HG02642 (cell line): ENCODE measurements at regions not wholly inside any gene's neighbourhood (a gene's known extent, or its start where the extent isn't known, plus 50 kb on each side); places are given as distances from the start of the nearest gene placed in this dataset.
"Not testable (repeated sequence)": the region's sequence is repeated elsewhere in the genome, so short reads cannot be mapped to it uniquely, and the experiment has no call there.

Experiments
- ATAC-seq: cut with Tn5 transposase; IDR thresholded peaks from one replicate; pipeline ENCODE4 v1.9.1; 2021; ENCODE audit warnings: mild to moderate bottlenecking; ENCODE audit not compliant: unreplicated experiment, poor library complexity

GRCh38 chr13:94914895-94915294, 202.6 kb upstream of the SOX21 start:
- ATAC-seq: no peak

- no peak for ATAC-seq
Measured at GRCh38 chr13:94906605-94907004, 194.3 kb upstream of the SOX21 start.

DNA sequence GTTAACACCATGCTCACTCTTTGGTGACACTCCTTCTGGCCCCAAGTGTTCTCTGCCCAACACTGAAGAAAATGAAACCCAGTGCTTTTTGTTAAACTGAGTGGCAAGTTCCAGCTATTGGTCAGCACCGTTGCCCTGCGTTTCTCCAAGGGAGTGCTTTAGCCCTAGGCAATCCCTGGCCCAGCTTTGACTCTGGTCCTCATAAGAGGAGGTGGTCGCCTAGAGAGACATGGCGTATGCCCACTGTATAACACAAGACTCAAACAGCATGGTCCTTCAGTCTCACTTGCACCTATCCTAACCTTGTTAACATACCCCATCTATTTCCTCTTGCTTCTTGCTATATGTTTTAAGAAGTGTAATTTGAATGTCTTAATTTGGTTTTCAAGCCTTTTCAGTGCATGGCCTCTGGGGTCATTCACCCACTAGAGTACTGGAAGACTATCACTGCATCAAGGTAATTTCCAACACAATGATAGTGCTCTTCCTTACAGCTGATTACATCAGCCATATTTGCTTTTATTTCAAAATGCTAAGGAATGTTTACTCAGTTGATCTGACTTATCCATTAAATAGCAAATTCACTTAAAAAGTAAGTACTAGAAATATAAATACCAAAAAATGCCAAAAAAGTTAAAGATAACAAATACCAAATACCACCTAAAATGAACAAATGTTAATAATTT, 190.5 kb upstream of the SOX21 start:
- ATAC-seq: no peak

- ATAC-seq: no peak
Measured at GRCh38 chr13:94901070-94901469, 188.7 kb upstream of the SOX21 start.

GRCh38 chr13:94896719-94897317, 184.5 kb upstream of the SOX21 start:
- ATAC-seq: no peak

DNA sequence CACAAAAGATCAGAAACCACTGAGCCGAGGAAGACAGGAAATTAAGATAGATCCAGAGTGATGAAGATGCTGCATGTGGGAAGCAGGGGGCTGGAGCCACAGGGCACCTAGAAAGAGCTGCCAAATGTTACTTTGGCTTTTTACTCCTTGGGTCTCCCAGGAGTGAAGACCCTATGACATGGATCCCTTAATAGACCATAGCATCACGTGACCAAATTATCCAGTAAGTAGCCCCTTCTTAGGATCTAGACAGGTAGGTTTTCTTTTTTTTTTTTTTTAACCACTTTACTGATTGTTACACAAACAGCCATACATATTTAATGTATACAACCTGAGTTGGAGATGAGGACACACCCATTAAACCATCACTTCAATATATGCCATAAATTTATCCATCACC, 183.9 kb upstream of the SOX21 start:
- no peak for ATAC-seq

- ATAC-seq: no peak
Measured at GRCh38 chr13:94886191-94886590, 173.8 kb upstream of the SOX21 start.

GRCh38 chr13:94880463-94880862, 168.1 kb upstream of the SOX21 start:
- no peak for ATAC-seq

DNA sequence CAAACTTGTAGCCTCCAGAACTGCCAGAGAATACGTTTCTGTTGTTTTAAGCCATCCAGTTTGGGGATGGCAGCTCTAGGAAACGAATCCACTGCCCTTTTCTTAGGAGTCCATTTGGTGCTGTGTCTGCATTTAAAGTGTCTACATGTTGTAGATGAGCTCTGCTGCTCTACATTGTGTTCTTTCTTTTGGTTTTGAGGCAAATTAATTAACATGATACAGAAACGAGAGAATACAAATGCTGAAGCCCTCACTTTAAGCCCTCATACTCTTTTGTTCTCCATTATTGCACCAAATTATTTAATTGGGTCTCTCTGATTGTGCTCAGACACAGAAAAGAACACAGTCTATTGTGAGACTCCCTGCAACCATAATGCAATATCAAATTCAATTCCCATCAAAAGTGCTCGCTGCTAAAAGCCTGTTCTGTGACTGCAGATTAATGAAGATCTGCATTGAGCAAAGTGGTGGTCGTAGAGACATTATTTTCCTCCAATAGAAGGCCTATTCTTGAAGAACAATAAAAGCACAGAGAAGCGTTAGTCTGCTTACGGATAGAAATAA, 166.3 kb upstream of the SOX21 start:
- ATAC-seq: no peak

DNA sequence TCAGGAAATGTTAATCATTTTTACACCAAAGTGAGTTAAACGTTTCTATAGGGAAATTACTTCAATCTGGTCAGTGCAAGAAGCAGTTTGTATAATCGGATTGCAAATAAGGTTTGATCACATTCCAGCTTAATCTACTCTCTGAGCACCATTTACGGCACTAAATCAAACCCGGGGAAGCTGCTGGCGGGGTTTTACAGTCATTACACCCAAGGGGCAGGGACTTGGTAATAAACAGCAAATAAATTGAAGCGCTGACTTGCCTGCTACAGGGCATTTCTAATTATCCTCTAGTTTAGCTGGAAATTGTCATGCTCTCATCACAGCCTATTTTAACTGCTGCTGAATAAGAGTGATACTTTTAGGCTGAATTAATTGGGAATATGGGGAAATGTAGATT, 152.1 kb upstream of the SOX21 start:
- no peak for ATAC-seq

GRCh38 chr13:94860981-94861407, 148.6 kb upstream of the SOX21 start:
- ATAC-seq: no peak

- ATAC-seq: no peak
Measured at GRCh38 chr13:94859811-94860210, 147.5 kb upstream of the SOX21 start.

GRCh38 chr13:94859278-94859691, 146.9 kb upstream of the SOX21 start:
- ATAC-seq: no peak

- ATAC-seq: no peak
Measured at GRCh38 chr13:94858856-94859255, 146.5 kb upstream of the SOX21 start.

- ATAC-seq: no peak
Measured at GRCh38 chr13:94854688-94855087, 142.3 kb upstream of the SOX21 start.

- no peak for ATAC-seq
Measured at GRCh38 chr13:94851576-94851975, 139.2 kb upstream of the SOX21 start.

GRCh38 chr13:94849254-94849653, 136.9 kb upstream of the SOX21 start:
- no peak for ATAC-seq

DNA sequence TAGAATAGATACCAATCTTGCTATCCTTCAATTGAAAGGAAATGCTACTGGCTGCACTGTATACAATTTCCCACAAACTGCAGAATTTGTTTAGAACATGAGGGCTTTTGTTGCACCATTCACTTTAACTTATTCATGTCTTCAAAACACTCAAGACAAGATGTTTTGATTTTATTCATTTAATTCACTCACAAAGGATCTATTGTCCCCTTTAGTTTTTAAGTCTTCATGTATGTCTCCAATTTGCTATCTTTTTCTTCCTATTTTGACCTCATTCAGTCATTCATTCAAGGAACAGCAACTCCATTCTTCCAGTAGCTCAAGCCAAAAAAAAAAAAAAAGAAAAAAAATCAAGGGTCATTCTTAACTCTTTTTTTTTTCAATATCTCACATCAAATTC, 130.6 kb upstream of the SOX21 start:
- ATAC-seq: no peak

- ATAC-seq: not testable (repeated sequence)
Measured at GRCh38 chr13:94837056-94837455, 124.7 kb upstream of the SOX21 start.

- ATAC-seq: no peak
Measured at GRCh38 chr13:94829837-94830365, 117.6 kb upstream of the SOX21 start.

DNA sequence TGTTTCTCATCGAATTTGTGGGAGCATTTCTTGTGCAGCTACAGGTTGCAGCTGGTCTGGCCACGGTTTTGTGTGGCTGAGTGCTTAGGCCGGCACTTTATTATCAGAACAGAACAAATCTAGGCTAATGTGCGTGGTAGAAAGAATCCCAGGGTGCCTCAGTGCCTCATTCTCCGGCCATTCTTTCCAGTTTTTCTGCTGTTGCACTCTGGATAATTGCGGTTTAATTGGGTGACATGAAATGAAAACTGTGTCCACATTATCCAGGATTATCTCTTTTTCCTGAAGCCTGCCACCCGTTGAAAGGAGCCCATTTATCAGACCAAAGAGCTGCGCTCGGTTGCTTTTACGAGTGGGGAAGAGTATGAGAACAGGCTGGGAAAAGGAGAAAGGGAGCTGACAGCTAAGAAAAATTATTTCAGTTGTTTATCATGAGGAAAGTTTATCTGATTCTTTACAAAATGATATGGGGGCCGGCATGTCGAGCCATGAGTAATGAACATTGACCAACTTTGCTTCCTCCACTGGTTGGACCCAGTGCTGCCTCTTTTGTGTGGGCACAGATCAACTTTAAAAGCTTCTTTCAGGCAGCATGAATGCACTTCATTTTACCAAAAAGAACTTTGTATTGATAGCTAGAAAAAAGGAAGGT, 117.0 kb upstream of the SOX21 start:
- ATAC-seq: no peak
